ENCODE measurements at regions not wholly inside any gene's neighbourhood (a gene's known extent, or its start where the extent isn't known, plus 50 kb on each side); places are given as distances from the start of the nearest gene placed in this dataset.

DNA sequence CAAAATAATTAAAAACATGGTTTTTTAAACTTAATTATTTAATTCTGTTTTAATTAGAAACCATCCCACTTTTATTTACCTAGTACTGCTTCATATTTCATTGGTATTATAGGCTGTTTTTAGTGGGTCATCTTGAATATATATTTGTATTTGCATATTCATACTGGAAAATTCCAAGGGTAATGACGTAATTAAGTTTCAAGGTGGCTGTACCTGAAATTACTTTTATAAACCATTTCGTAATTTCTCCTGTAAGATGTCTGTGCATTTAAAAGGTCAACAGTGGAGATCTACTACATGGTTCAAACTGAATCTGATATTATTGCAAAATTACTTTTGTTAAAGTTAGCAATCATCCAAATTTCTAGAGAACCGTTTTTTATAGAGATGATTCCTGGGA lies 133.8 kb upstream of the NAALADL2 start:
- no peak for DNase-seq (ENCODE audit: low read depth)
- no peak overlapping the region for H3K4me3 ChIP-seq (ENCODE audit: low read depth, low read length)
- no peak for TF ChIP-seq CTCF (IDR thresholded peaks at IDR 0.05; ENCODE audit: insufficient read depth, low read depth, low read length)

DNA sequence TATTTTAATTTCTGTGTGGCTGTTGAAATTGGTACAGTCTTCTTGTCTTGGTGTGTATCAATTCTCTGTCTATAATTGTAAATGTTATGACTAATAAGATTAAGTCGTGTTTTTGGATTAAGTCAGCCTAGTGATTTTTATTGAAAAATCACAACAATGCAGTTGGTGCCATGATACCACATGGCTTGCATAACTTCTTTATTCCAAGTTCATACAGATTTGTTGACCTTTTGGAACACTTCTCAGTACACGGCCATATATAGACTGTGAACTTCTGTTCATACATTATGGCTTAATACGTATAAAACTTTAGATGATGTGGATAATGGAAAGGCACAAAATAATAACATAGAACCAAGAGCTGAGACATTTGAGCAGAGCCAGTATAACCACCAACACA lies 121.2 kb upstream of the NAALADL2 start:
- H3K4me3 ChIP-seq (ENCODE audit: low read depth, low read length) = no peak overlapping the region
- no peak for DNase-seq (ENCODE audit: low read depth)
- no peak for TF ChIP-seq CTCF (IDR thresholded peaks at IDR 0.05; ENCODE audit: insufficient read depth, low read depth, low read length)

DNA sequence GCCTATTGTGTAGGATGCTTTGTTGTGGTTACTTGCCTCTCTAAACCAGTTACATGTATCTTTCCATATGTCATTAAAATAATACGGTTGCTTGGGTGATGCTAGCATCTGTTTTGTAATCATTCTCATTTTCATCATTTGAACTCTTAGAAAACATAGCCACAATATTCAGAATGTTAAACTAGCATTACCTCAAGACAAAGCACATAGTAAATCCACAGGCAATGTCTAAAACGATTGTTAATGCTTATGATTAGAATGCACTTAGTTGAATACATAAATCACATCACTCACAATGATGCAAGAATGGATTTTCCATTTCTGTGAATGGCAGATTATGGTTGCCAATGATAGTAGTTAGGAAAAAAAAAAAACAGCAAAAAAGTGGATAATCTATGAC lies 110.0 kb upstream of the NAALADL2 start:
- TF ChIP-seq CTCF (IDR thresholded peaks at IDR 0.05; ENCODE audit: insufficient read depth, low read depth, low read length) = no peak
- H3K4me3 ChIP-seq (ENCODE audit: low read depth, low read length) = no peak overlapping the region
- DNase-seq (ENCODE audit: low read depth) = no peak

- DNase-seq (ENCODE audit: low read depth) = no peak
- TF ChIP-seq CTCF (IDR thresholded peaks at IDR 0.05; ENCODE audit: insufficient read depth, low read depth, low read length) = no peak
- no peak overlapping the region for H3K4me3 ChIP-seq (ENCODE audit: low read depth, low read length)
These were observed 103.0 kb upstream of the NAALADL2 start for GRCh38 chr3:174755833-174756829.

DNA sequence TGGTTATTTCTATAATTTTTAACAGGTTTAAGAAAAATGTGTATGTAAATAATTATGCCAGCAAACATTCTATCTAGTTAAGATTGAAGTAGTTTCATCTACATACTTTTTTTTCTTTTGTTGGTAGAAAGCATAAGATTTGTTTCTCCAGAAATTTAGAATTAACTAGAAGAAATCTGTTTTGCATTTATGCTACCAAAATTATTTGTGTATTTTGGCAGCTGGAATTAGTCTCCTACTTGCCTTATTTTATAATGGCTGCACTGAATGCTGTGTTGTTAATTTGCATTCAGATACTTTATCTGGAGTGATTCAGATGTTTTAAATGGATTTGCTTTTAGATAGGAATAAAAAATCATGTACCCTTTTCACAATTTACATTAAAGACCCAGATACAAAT lies 100.2 kb upstream of the NAALADL2 start:
- no peak overlapping the region for H3K4me3 ChIP-seq (ENCODE audit: low read depth, low read length)
- no peak for DNase-seq (ENCODE audit: low read depth)
- TF ChIP-seq CTCF (IDR thresholded peaks at IDR 0.05; ENCODE audit: insufficient read depth, low read depth, low read length) = no peak

DNA sequence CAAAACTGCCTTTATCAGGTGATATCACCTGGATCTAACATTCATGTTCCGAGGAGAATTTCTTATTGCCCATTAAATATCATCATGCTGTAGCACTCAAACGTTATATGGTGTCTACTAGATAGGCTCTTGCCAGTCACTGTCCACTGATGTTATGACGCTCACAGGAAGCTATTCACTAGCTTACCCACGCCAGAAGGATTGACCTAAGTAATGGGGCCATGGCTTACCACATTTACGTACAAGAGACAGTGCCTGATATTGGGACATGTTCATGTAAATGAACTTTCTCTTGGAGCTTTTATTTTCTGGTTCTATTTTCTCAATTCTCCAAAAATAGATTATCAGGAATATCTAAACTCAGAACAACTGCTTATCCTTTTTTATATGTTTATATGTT lies 91.7 kb upstream of the NAALADL2 start:
- no peak overlapping the region for H3K4me3 ChIP-seq (ENCODE audit: low read depth, low read length)
- TF ChIP-seq CTCF (IDR thresholded peaks at IDR 0.05; ENCODE audit: insufficient read depth, low read depth, low read length) = no peak
- DNase-seq (ENCODE audit: low read depth) = no peak
